ENCODE measurements at regions not wholly inside any gene's neighbourhood (a gene's known extent, or its start where the extent isn't known, plus 50 kb on each side); places are given as distances from the start of the nearest gene placed in this dataset.

GRCh38 chr5:97355775-97356174 is 172.7 kb upstream of the RIOK2 start:
- no peak overlapping the region for H3K4me3 Mint-ChIP-seq (ENCODE audit: unreplicated experiment)
- H3K4me1 Mint-ChIP-seq (ENCODE audit: low read depth, unreplicated experiment): no peaks in the 10 kb centered on the region
- no peaks in the 10 kb centered on the region for H3K36me3 Mint-ChIP-seq (ENCODE audit: low read depth, unreplicated experiment)
- H3K27ac Mint-ChIP-seq (ENCODE audit: unreplicated experiment): no peak overlapping the region
- TF ChIP-seq, protein P1, sequence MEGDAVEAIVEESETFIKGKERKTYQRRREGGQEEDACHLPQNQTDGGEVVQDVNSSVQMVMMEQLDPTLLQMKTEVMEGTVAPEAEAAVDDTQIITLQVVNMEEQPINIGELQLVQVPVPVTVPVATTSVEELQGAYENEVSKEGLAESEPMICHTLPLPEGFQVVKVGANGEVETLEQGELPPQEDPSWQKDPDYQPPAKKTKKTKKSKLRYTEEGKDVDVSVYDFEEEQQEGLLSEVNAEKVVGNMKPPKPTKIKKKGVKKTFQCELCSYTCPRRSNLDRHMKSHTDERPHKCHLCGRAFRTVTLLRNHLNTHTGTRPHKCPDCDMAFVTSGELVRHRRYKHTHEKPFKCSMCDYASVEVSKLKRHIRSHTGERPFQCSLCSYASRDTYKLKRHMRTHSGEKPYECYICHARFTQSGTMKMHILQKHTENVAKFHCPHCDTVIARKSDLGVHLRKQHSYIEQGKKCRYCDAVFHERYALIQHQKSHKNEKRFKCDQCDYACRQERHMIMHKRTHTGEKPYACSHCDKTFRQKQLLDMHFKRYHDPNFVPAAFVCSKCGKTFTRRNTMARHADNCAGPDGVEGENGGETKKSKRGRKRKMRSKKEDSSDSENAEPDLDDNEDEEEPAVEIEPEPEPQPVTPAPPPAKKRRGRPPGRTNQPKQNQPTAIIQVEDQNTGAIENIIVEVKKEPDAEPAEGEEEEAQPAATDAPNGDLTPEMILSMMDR (IDR thresholded peaks at IDR 0.05; ENCODE audit: insufficient read depth, low read depth, low read length): no peak
- TF ChIP-seq EZH2 (IDR thresholded peaks at IDR 0.05; ENCODE audit: insufficient read depth, low read length): no peak
- H3K9me3 Mint-ChIP-seq (ENCODE audit: unreplicated experiment): peaks cover 13% of the 10 kb centered on the region
- Histone ChIP-seq H3K27ac (ENCODE audit: low read depth, low read length) (no peak overlapping the region), H3K4me3 (ENCODE audit: insufficient read depth, low read depth, low read length) (no peak overlapping the region), H2AFZ (ENCODE audit: low read depth, low read length) (no peak overlapping the region), H4K20me1 (ENCODE audit: insufficient read depth, low read length) (no peaks in the 10 kb centered on the region), H3K27me3 (ENCODE audit: insufficient read depth, low read length) (no peaks in the 10 kb centered on the region), H3K4me1 (ENCODE audit: insufficient read depth, low read length) (no peaks in the 10 kb centered on the region), H3K9me3 (ENCODE audit: insufficient read depth, low read depth, low read length) (no peaks in the 10 kb centered on the region), H3K79me2 (ENCODE audit: insufficient read depth, low read length) (no peaks in the 10 kb centered on the region), H3K9ac (ENCODE audit: low read length) (no peak overlapping the region), H3K36me3 (ENCODE audit: insufficient read depth, low read length) (no peaks in the 10 kb centered on the region), H3K4me2 (ENCODE audit: low read length) (no peak overlapping the region)
- FAIRE-seq: no peak
- no peak for DNase-seq (ENCODE audit: low read depth)
- H3K27me3 Mint-ChIP-seq (ENCODE audit: low read depth, unreplicated experiment): no peaks in the 10 kb centered on the region

DNA sequence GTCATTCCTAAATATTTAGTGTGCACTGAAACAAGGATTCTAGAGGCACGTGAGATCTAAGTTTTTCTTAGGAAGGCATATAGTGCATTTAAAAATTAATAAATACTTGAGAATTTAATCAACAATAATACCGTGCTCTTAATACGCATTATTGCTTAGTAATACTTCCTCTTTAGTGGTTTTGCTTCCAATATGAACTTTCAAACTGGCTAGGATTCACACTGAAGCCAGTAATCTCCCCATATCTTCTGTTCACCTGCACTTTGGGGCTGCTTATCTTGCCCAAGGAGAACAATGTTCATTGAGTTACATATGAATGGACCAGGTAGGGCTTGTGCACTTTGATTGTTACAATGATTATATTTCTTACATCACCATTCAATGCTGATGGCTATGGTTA is 180.5 kb upstream of the RIOK2 start:
- Histone ChIP-seq H2AFZ (ENCODE audit: low read depth, low read length) (no peak overlapping the region), H3K27ac (ENCODE audit: low read depth, low read length) (no peak overlapping the region), H3K9ac (ENCODE audit: low read length) (no peak overlapping the region), H3K4me2 (ENCODE audit: low read length) (no peak overlapping the region), H3K36me3 (ENCODE audit: insufficient read depth, low read length) (no peaks in the 10 kb centered on the region), H3K27me3 (ENCODE audit: insufficient read depth, low read length) (no peaks in the 10 kb centered on the region), H3K4me1 (ENCODE audit: insufficient read depth, low read length) (no peaks in the 10 kb centered on the region), H3K4me3 (ENCODE audit: insufficient read depth, low read depth, low read length) (no peak overlapping the region), H4K20me1 (ENCODE audit: insufficient read depth, low read length) (no peaks in the 10 kb centered on the region), H3K9me3 (ENCODE audit: insufficient read depth, low read depth, low read length) (no peaks in the 10 kb centered on the region), H3K79me2 (ENCODE audit: insufficient read depth, low read length) (no peaks in the 10 kb centered on the region)
- DNase-seq (ENCODE audit: low read depth) (no peak), FAIRE-seq (no peak)
- H3K36me3 Mint-ChIP-seq (ENCODE audit: low read depth, unreplicated experiment): no peaks in the 10 kb centered on the region
- peaks cover 8% of the 10 kb centered on the region for H3K9me3 Mint-ChIP-seq (ENCODE audit: unreplicated experiment)
- H3K4me1 Mint-ChIP-seq (ENCODE audit: low read depth, unreplicated experiment): no peaks in the 10 kb centered on the region
- TF ChIP-seq, protein P1 (IDR thresholded peaks at IDR 0.05; ENCODE audit: insufficient read depth, low read depth, low read length): no peak
- no peak for TF ChIP-seq EZH2 (IDR thresholded peaks at IDR 0.05; ENCODE audit: insufficient read depth, low read length)
- no peak overlapping the region for H3K4me3 Mint-ChIP-seq (ENCODE audit: unreplicated experiment)
- H3K27me3 Mint-ChIP-seq (ENCODE audit: low read depth, unreplicated experiment): no peaks in the 10 kb centered on the region
- no peak overlapping the region for H3K27ac Mint-ChIP-seq (ENCODE audit: unreplicated experiment)

DNA sequence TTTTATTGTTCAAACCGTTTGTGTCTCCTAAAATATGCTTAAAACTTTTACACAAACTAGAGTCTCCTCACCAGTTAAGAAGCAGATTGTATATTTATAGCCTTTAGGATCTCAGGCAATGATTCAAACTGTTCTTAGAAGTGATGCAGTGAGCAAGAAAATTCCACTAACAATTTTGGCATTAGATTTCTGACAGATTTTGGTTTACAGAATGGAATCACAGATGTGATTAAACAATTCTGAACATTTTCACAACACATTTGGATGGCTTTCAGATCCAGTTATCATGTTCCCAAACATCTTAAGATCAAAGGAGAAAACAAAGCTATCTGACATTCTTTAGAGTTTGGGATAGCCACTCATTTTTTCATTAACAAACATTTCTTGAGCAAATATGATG is 181.7 kb upstream of the RIOK2 start:
- H3K4me3 ChIP-seq (ENCODE audit: insufficient read depth, low read depth, low read length): no peak overlapping the region
- H3K27me3 ChIP-seq (ENCODE audit: insufficient read depth, low read length): no peaks in the 10 kb centered on the region
- no peak for TF ChIP-seq EZH2 (IDR thresholded peaks at IDR 0.05; ENCODE audit: insufficient read depth, low read length)
- TF ChIP-seq, protein P1 (IDR thresholded peaks at IDR 0.05; ENCODE audit: insufficient read depth, low read depth, low read length): no peak
- Mint-ChIP-seq H3K4me1 (ENCODE audit: low read depth, unreplicated experiment) (no peaks in the 10 kb centered on the region), H3K4me3 (ENCODE audit: unreplicated experiment) (no peak overlapping the region), H3K36me3 (ENCODE audit: low read depth, unreplicated experiment) (no peaks in the 10 kb centered on the region), H3K27ac (ENCODE audit: unreplicated experiment) (no peak overlapping the region), H3K9me3 (ENCODE audit: unreplicated experiment) (peaks cover 8% of the 10 kb centered on the region), H3K27me3 (ENCODE audit: low read depth, unreplicated experiment) (no peaks in the 10 kb centered on the region)
- no peak overlapping the region for H3K4me2 ChIP-seq (ENCODE audit: low read length)
- no peaks in the 10 kb centered on the region for H3K36me3 ChIP-seq (ENCODE audit: insufficient read depth, low read length)
- DNase-seq (ENCODE audit: low read depth): no peak
- no peak overlapping the region for H3K9ac ChIP-seq (ENCODE audit: low read length)
- FAIRE-seq: no peak
- H3K4me1 ChIP-seq (ENCODE audit: insufficient read depth, low read length): no peaks in the 10 kb centered on the region
- H3K9me3 ChIP-seq (ENCODE audit: insufficient read depth, low read depth, low read length): no peaks in the 10 kb centered on the region
- no peaks in the 10 kb centered on the region for H4K20me1 ChIP-seq (ENCODE audit: insufficient read depth, low read length)
- no peaks in the 10 kb centered on the region for H3K79me2 ChIP-seq (ENCODE audit: insufficient read depth, low read length)
- no peak overlapping the region for H2AFZ ChIP-seq (ENCODE audit: low read depth, low read length)
- H3K27ac ChIP-seq (ENCODE audit: low read depth, low read length): no peak overlapping the region
